Esophagus squamous epithelium (tissue), 4 donors: ENCODE measurements at regions not wholly inside any gene's neighbourhood (a gene's known extent, or its start where the extent isn't known, plus 50 kb on each side); places are given as distances from the start of the nearest gene placed in this dataset.

Experiments used
- POLR2A ChIP-seq, 4 donors: fragments of 450-650 bp; IDR thresholded peaks; one replicate each; pipeline ENCODE4 v1.6.1; 2017; ENCODE audit warnings: antibody characterized with exemption in 4 of 4, mild to moderate bottlenecking in 4 of 4, moderate library complexity in 3 of 4
- TF ChIP-seq, protein P1 (sequence below), 6 experiments: fragments of 450-650 bp in 4 of 6; fragments of 200-600 bp in 2 of 6; sonication (generic) in 2 of 6; IDR thresholded peaks; one replicate each; pipeline ENCODE4 v1.5.1; 2016 to 2019; ENCODE audit warnings: antibody characterized with exemption in 6 of 6, mild to moderate bottlenecking in 4 of 6, moderate library complexity in 4 of 6

DNA sequence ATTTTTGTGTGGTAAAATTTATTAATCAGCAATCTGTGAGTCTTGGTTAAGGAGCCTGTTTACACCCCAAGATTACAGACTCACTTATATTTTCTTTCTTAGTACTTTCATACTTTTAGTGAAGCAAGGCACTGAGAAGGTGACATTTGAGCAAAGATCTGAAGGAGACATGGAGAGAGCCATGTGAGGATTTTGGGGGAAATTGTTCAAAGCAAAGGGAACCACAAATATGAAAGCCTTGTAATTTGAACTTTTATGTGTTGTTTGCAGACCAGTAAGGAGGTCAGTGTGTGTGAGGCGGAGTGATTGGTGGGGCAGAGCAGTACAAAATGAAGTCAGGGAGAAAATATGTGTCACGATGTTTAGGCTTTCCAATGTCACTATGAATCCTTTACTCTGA lies 140.7 kb upstream of the KLF12 start:
- TF ChIP-seq POLR2A (IDR thresholded peaks at IDR 0.05), result no peak
- TF ChIP-seq, protein P1, sequence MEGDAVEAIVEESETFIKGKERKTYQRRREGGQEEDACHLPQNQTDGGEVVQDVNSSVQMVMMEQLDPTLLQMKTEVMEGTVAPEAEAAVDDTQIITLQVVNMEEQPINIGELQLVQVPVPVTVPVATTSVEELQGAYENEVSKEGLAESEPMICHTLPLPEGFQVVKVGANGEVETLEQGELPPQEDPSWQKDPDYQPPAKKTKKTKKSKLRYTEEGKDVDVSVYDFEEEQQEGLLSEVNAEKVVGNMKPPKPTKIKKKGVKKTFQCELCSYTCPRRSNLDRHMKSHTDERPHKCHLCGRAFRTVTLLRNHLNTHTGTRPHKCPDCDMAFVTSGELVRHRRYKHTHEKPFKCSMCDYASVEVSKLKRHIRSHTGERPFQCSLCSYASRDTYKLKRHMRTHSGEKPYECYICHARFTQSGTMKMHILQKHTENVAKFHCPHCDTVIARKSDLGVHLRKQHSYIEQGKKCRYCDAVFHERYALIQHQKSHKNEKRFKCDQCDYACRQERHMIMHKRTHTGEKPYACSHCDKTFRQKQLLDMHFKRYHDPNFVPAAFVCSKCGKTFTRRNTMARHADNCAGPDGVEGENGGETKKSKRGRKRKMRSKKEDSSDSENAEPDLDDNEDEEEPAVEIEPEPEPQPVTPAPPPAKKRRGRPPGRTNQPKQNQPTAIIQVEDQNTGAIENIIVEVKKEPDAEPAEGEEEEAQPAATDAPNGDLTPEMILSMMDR (IDR thresholded peaks at IDR 0.05), result no peak
